ENCODE measurements at regions not wholly inside any gene's neighbourhood (a gene's known extent, or its start where the extent isn't known, plus 50 kb on each side); places are given as distances from the start of the nearest gene placed in this dataset.

- ATAC-seq (no peak), DNase-seq (no peak)
- intact Hi-C loops (cut with DNase I) = no loop called here
- Histone ChIP-seq H3K27me3 (no peaks in the 10 kb centered on the region), H3K36me3 (no peaks in the 10 kb centered on the region), H3K9me3 (no peaks in the 10 kb centered on the region), H3K4me3 (no peak overlapping the region), H3K4me1 (peaks cover 6 to 23% of the 10 kb centered on the region in 2 donors), H3K27ac (no peak overlapping the region)
- TF ChIP-seq, protein P1, sequence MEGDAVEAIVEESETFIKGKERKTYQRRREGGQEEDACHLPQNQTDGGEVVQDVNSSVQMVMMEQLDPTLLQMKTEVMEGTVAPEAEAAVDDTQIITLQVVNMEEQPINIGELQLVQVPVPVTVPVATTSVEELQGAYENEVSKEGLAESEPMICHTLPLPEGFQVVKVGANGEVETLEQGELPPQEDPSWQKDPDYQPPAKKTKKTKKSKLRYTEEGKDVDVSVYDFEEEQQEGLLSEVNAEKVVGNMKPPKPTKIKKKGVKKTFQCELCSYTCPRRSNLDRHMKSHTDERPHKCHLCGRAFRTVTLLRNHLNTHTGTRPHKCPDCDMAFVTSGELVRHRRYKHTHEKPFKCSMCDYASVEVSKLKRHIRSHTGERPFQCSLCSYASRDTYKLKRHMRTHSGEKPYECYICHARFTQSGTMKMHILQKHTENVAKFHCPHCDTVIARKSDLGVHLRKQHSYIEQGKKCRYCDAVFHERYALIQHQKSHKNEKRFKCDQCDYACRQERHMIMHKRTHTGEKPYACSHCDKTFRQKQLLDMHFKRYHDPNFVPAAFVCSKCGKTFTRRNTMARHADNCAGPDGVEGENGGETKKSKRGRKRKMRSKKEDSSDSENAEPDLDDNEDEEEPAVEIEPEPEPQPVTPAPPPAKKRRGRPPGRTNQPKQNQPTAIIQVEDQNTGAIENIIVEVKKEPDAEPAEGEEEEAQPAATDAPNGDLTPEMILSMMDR (IDR thresholded peaks at IDR 0.05) = no peak
Measured at GRCh38 chr6:163715846-163716245, 301.3 kb downstream of the QKI start.

GRCh38 chr6:163714179-163714578 lies 299.7 kb downstream of the QKI start:
- no peaks in the 10 kb centered on the region for H3K9me3 ChIP-seq
- H3K4me1 ChIP-seq = peaks cover 9 to 40% of the 10 kb centered on the region in 2 donors
- no peaks in the 10 kb centered on the region for H3K27me3 ChIP-seq
- H3K27ac ChIP-seq = no peak overlapping the region
- no peak overlapping the region for H3K4me3 ChIP-seq
- intact Hi-C loops (cut with DNase I) = no loop called here
- DNase-seq (no peak), ATAC-seq (no peak)
- TF ChIP-seq, protein P1 (IDR thresholded peaks at IDR 0.05) = no peak
- H3K36me3 ChIP-seq = no peaks in the 10 kb centered on the region

GRCh38 chr6:163712981-163713380 lies 298.5 kb downstream of the QKI start:
- intact Hi-C loops (cut with DNase I) = no loop called here
- TF ChIP-seq, protein P1 (IDR thresholded peaks at IDR 0.05) = no peak
- Histone ChIP-seq H3K27ac (no peak overlapping the region), H3K4me1 (peaks cover 9 to 50% of the 10 kb centered on the region in 2 donors), H3K4me3 (no peak overlapping the region), H3K9me3 (no peaks in the 10 kb centered on the region), H3K36me3 (no peaks in the 10 kb centered on the region), H3K27me3 (no peaks in the 10 kb centered on the region)
- no peak for DNase-seq
- peak; percentile 6 for ATAC-seq

DNA sequence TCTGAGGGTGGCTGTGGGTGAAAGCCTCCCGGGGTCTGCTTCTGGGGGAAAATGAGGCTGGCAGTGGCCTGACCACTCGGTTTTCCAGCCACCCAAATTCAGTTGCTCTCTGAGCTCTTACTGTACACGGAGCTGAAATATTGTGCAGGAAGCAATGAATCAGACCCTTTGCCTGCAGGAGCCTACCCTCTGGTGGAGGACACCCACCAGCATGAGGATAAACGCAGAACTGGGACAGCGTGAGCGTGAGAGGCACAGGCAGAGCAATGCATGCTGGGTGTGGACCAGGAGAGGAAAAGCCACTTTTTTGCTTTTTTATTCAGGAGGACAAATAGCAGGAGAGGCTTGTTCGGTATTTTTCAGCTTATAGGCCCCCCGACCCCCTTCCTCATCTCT lies 298.0 kb downstream of the QKI start:
- peak overlapping the region; percentile 21 to 65 for H3K27ac ChIP-seq
- peaks cover 9 to 54% of the 10 kb centered on the region in 2 donors for H3K4me1 ChIP-seq
- DNase-seq = no peak
- no peaks in the 10 kb centered on the region for H3K27me3 ChIP-seq
- no peak overlapping the region for H3K4me3 ChIP-seq
- TF ChIP-seq, protein P1 (IDR thresholded peaks at IDR 0.05) = no peak
- peak; percentile 7 for ATAC-seq
- intact Hi-C loops (cut with DNase I) = no loop called here
- no peaks in the 10 kb centered on the region for H3K36me3 ChIP-seq
- no peaks in the 10 kb centered on the region for H3K9me3 ChIP-seq

DNA sequence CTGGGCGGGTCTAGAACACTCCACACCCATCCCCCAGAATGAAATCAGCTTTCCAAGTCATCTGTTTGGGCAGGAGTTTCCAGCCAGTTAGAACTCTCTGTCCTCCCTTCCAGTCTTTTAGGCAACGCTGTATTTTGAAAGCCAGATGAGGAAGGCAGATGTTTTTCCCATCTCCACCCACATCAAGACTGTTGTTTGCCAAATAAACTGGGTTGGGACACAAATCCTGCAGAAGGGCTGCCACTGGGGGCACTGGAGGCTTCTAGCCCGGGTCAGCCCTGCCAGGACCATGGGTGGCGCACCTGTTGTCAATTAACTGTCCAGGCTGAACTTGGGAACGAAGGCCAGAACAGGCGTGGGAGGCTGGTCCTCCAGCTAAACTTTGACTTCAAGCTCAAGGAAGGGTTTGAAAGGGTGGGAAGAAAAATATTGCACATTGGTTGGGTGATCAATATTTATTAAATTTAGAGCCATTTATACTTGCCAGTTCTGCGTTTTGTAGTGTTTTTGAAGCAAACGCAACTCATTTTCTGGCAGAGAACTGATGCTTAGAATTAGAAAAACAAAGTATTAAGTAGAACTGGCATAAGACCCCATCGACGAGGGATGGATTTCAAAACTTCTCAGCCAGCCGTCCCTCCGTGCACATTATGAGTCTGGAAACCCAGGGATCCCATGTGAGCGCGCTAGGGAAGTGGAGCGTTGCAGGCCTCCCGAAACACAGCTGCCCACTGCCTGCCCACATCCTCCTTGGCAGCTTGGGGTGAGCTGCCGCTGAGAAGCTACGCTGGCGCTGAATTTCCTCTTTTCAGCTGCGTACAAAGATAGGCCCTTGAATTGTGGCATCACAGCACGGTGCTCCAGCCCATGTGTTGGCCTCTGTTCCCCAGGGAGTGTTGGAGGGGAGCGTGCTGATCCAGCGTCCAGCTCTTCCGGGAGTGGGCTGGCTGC lies 297.4 kb downstream of the QKI start:
- intact Hi-C loops (cut with DNase I) = no loop called here
- H3K9me3 ChIP-seq = no peaks in the 10 kb centered on the region
- no peaks in the 10 kb centered on the region for H3K36me3 ChIP-seq
- peak in 2 of 4 donors; percentile 48 to 83 for DNase-seq
- peak; percentile 69 for ATAC-seq
- peaks cover 9 to 61% of the 10 kb centered on the region in 2 donors for H3K4me1 ChIP-seq
- H3K27ac ChIP-seq = peak overlapping the region; percentile 21 to 65
- no peaks in the 10 kb centered on the region for H3K27me3 ChIP-seq
- no peak overlapping the region for H3K4me3 ChIP-seq
- TF ChIP-seq, protein P1 (IDR thresholded peaks at IDR 0.05) = no peak
